ENCODE measurements at regions not wholly inside any gene's neighbourhood (a gene's known extent, or its start where the extent isn't known, plus 50 kb on each side); places are given as distances from the start of the nearest gene placed in this dataset.

DNA sequence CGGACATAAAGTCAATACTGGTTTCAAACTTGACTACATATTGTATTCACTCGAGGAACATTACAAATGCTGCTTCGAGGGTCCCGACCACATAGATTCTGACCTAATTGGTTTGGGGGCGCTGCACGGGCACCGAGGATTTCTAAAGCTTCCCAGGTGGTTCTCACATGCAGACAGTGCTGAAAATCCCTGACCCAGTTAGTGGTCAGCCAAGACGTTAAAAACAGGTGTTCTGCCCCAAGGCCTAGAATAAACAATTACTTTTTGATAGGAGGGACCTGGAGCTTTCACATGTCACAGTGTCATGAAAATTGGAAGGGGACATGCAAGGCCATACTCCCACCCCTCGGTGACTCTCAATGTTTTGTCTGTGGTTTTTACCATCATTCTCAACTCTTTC, 368.9 kb downstream of the RNF144A start:
- H3K27ac ChIP-seq: no peak overlapping the region
- no peak overlapping the region for H3K4me3 ChIP-seq (ENCODE audit: low read depth in 1 of 2, low read length in 1 of 2)
- H3K9me3 ChIP-seq: no peaks in the 10 kb centered on the region
- no peaks in the 10 kb centered on the region for H3K36me3 ChIP-seq
- no peaks in the 10 kb centered on the region for H3K4me1 ChIP-seq (ENCODE audit: control insufficient read depth in 1 of 2, insufficient read depth in 1 of 2, low read depth in 1 of 2, low read length in 1 of 2)
- TF ChIP-seq, protein P1, sequence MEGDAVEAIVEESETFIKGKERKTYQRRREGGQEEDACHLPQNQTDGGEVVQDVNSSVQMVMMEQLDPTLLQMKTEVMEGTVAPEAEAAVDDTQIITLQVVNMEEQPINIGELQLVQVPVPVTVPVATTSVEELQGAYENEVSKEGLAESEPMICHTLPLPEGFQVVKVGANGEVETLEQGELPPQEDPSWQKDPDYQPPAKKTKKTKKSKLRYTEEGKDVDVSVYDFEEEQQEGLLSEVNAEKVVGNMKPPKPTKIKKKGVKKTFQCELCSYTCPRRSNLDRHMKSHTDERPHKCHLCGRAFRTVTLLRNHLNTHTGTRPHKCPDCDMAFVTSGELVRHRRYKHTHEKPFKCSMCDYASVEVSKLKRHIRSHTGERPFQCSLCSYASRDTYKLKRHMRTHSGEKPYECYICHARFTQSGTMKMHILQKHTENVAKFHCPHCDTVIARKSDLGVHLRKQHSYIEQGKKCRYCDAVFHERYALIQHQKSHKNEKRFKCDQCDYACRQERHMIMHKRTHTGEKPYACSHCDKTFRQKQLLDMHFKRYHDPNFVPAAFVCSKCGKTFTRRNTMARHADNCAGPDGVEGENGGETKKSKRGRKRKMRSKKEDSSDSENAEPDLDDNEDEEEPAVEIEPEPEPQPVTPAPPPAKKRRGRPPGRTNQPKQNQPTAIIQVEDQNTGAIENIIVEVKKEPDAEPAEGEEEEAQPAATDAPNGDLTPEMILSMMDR (IDR thresholded peaks at IDR 0.05): no peak
- no peaks in the 10 kb centered on the region for H3K27me3 ChIP-seq

DNA sequence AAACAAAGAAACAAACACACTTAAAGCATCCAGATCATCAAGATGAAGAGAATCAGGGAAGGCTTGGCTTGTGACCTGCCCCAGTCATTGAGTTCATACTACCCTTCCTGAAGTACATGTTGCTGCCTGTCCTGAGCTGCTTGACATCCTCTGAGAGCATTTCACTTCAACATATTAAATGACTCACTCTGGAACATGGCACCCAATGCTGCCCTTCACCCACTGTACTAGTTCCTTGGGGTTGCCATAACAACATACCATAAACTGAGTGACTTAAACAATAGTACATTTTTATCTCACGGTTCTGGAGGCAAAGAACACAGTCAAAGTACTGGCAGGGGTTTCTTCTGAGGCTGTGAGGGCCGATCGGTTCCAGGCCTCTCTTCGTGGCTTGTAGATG, 371.3 kb downstream of the RNF144A start:
- H3K27ac ChIP-seq: no peak overlapping the region
- TF ChIP-seq, protein P1 (IDR thresholded peaks at IDR 0.05): no peak
- no peaks in the 10 kb centered on the region for H3K27me3 ChIP-seq
- no peaks in the 10 kb centered on the region for H3K4me1 ChIP-seq (ENCODE audit: control insufficient read depth in 1 of 2, insufficient read depth in 1 of 2, low read depth in 1 of 2, low read length in 1 of 2)
- no peak overlapping the region for H3K4me3 ChIP-seq (ENCODE audit: low read depth in 1 of 2, low read length in 1 of 2)
- H3K9me3 ChIP-seq: no peaks in the 10 kb centered on the region
- H3K36me3 ChIP-seq: no peaks in the 10 kb centered on the region

DNA sequence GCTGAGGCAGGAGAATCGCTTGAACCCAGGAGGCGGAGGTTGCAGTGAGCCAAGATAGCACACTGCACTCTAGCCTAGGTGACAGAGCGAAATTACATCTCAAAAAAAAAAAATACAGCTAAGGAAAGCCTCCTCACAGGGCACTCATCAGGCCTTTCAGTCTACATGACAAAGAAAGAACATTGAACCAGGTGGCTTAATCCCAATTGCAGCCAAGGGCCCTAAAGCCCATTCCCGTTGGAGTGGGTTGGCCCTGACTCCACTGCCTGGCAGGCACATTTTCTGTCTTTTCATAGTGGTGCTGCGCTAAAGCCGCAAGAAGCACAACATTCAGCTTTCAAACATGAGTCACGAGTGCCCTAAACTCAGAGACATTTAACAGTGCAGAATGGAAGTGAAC, 372.5 kb downstream of the RNF144A start:
- no peaks in the 10 kb centered on the region for H3K36me3 ChIP-seq
- no peak overlapping the region for H3K27ac ChIP-seq
- H3K4me3 ChIP-seq (ENCODE audit: low read depth in 1 of 2, low read length in 1 of 2): no peak overlapping the region
- H3K9me3 ChIP-seq: no peaks in the 10 kb centered on the region
- no peaks in the 10 kb centered on the region for H3K27me3 ChIP-seq
- no peaks in the 10 kb centered on the region for H3K4me1 ChIP-seq (ENCODE audit: control insufficient read depth in 1 of 2, insufficient read depth in 1 of 2, low read depth in 1 of 2, low read length in 1 of 2)
- TF ChIP-seq, protein P1 (IDR thresholded peaks at IDR 0.05): no peak

DNA sequence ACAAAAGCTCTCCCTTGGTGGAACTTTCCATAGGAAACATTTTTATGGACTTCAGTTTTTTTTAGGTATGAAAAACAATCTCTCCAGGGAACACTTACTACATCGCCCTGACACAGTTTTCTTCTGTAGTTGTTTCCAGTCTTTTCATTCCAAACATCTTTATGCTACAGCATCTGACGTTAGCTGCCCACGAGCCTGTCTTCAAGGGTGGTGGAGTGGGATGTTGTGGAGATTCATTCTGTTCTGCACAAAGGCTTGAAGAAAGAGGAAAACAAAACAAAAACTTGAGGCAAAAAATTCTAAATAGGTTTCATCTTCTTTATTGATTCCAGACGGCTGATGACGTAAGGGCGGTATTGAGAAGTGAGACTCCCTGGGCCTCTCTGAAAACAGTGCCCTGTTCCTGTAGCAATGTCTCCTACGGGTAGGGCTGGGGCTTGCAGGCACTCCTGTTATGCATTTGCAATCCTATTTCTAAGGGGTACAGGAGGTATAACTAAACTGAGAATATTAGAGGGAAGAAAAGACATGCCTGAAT, 375.0 kb downstream of the RNF144A start:
- Histone ChIP-seq H3K4me1 (ENCODE audit: control insufficient read depth in 1 of 2, insufficient read depth in 1 of 2, low read depth in 1 of 2, low read length in 1 of 2) (no peaks in the 10 kb centered on the region), H3K27ac (no peak overlapping the region), H3K4me3 (ENCODE audit: low read depth in 1 of 2, low read length in 1 of 2) (no peak overlapping the region), H3K9me3 (no peaks in the 10 kb centered on the region), H3K36me3 (no peaks in the 10 kb centered on the region), H3K27me3 (no peaks in the 10 kb centered on the region)
- TF ChIP-seq, protein P1 (IDR thresholded peaks at IDR 0.05): no peak

DNA sequence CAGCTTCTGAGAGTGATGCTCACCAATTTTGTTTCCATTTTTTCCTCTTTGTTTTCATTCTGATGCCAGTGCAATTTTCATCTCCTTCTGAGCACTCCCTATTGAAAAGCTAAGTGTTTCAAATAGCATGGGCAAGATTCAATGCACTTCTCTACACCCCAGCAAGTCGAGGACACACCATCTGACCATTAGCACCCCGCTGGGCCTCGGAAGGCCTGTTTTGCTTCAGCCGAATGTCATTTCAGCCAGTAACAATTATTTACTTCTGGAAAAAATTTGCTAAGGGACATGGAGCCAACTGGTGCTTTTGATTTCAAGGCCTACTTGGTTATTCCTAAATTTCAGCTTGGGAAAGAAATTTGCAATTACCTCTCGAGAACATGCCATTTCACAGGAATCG, 392.4 kb downstream of the RNF144A start:
- TF ChIP-seq, protein P1 (IDR thresholded peaks at IDR 0.05): no peak
- H3K36me3 ChIP-seq: no peaks in the 10 kb centered on the region
- H3K9me3 ChIP-seq: no peaks in the 10 kb centered on the region
- no peaks in the 10 kb centered on the region for H3K27me3 ChIP-seq
- no peak overlapping the region for H3K27ac ChIP-seq
- H3K4me1 ChIP-seq (ENCODE audit: control insufficient read depth in 1 of 2, insufficient read depth in 1 of 2, low read depth in 1 of 2, low read length in 1 of 2): no peaks in the 10 kb centered on the region
- H3K4me3 ChIP-seq (ENCODE audit: low read depth in 1 of 2, low read length in 1 of 2): no peak overlapping the region

DNA sequence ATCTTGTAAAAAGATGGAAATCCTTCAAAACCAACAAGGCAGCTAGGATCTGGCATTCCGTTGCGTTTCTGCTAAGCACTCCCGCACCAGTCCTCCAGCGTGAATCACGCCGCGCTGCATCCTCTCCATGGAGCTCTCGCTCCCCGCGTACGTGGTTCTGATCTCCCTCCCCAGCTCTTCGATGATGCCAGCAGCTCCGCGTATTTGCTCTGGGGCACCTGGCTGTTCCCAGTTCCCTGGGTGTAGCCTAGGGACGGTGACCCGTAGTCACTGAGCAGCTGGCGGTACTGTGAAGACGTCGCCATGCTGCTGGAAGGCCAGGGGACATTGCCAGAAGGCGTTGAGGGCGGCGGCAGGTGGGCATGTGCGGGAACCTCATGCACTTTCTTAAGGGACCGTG, 407.5 kb downstream of the RNF144A start:
- Histone ChIP-seq H3K36me3 (no peaks in the 10 kb centered on the region), H3K4me3 (ENCODE audit: low read depth in 1 of 2, low read length in 1 of 2) (no peak overlapping the region), H3K9me3 (no peaks in the 10 kb centered on the region), H3K27me3 (peaks cover 10% of the 10 kb centered on the region), H3K27ac (no peak overlapping the region), H3K4me1 (ENCODE audit: control insufficient read depth in 1 of 2, insufficient read depth in 1 of 2, low read depth in 1 of 2, low read length in 1 of 2) (no peaks in the 10 kb centered on the region)
- TF ChIP-seq, protein P1 (IDR thresholded peaks at IDR 0.05): no peak
